ENCODE measurements at regions not wholly inside any gene's neighbourhood (a gene's known extent, or its start where the extent isn't known, plus 50 kb on each side); places are given as distances from the start of the nearest gene placed in this dataset.

DNA sequence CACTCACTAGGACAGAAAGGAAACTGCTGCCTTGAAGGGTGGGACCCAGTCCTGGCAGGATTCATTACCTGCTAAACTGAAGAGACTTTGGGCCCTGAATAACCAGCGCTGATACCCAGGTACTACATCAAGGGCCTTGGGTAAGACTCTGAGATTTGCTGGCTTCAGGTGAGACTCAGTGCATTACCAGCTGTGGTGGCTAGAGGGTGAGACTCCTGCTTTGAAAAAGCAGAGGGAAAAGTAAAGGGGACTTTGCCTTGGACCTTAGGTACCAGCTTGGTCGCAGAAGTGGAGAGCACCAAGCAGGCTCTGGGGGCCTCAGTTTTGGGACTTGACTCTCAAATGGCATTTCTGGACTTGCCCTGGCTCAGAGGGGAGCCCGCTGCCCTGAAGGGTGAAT is 673.3 kb downstream of the NXPH1 start:
- Histone ChIP-seq H3F3A (ENCODE audit: insufficient read depth, low read length, poor library complexity, severe bottlenecking) (no peaks in the 10 kb centered on the region), H4K20me1 (ENCODE audit: insufficient read depth) (no peaks in the 10 kb centered on the region), H3K36me3 (ENCODE audit: insufficient read depth, low read length) (no peaks in the 10 kb centered on the region), H3K79me2 (replicated peaks; ENCODE audit: insufficient read depth, low read length) (no peaks in the 10 kb centered on the region), H3K4me2 (ENCODE audit: low read length) (no peak overlapping the region), H2AFZ (ENCODE audit: low read depth, low read length) (no peak overlapping the region), H3K9me3 (ENCODE audit: low read length) (no peaks in the 10 kb centered on the region), H3K9me2 (ENCODE audit: insufficient read depth, low read length) (no peaks in the 10 kb centered on the region), H3K27me3 (ENCODE audit: insufficient read depth, low read depth, low read length) (no peaks in the 10 kb centered on the region), H3K9ac (ENCODE audit: low read length) (no peak overlapping the region), H3K4me3 (ENCODE audit: low read length) (no peak overlapping the region), H3K27ac (ENCODE audit: low read length) (no peak overlapping the region)
- TF ChIP-seq TAF1 (IDR thresholded peaks at IDR 0.05; ENCODE audit: low read depth) (no peak), EP300 (conservative IDR thresholded peaks at IDR 0.05; ENCODE audit: poor library complexity, severe bottlenecking) (no peak), SMC3 (conservative IDR thresholded peaks at IDR 0.05; ENCODE audit: poor library complexity) (no peak), RAD21 (conservative IDR thresholded peaks at IDR 0.05) (no peak), MXI1 (conservative IDR thresholded peaks at IDR 0.05; ENCODE audit: poor library complexity, severe bottlenecking) (no peak), POLR2AphosphoS5 (IDR thresholded peaks at IDR 0.05) (no peak), EZH2 (IDR thresholded peaks at IDR 0.05; ENCODE audit: borderline replicate concordance, insufficient read depth, low read length, poor library complexity, severe bottlenecking) (no peak), REST (IDR thresholded peaks at IDR 0.05; ENCODE audit: borderline replicate concordance) (no peak)
- TF ChIP-seq, protein P1, sequence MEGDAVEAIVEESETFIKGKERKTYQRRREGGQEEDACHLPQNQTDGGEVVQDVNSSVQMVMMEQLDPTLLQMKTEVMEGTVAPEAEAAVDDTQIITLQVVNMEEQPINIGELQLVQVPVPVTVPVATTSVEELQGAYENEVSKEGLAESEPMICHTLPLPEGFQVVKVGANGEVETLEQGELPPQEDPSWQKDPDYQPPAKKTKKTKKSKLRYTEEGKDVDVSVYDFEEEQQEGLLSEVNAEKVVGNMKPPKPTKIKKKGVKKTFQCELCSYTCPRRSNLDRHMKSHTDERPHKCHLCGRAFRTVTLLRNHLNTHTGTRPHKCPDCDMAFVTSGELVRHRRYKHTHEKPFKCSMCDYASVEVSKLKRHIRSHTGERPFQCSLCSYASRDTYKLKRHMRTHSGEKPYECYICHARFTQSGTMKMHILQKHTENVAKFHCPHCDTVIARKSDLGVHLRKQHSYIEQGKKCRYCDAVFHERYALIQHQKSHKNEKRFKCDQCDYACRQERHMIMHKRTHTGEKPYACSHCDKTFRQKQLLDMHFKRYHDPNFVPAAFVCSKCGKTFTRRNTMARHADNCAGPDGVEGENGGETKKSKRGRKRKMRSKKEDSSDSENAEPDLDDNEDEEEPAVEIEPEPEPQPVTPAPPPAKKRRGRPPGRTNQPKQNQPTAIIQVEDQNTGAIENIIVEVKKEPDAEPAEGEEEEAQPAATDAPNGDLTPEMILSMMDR (IDR thresholded peaks at IDR 0.05; ENCODE audit: poor library complexity, severe bottlenecking), result no peak

DNA sequence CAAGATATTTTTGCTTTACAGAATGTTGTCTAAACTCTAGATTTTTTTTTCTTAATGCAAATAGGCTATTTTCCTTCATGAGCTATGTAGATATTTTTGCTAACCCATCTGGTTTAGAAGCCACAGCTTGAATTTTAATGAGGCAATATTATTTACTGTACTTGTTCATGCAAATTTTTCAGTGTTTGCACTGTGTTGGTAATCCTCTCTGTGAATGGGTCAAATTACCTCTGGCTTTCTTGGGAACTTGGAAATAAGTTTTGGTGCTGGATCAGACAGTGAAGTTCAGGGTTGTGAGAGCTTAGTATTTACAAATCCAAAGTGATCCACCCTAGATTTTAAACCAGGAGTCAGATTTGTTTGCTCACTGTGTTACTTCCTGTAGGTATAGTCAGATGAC is 686.9 kb downstream of the NXPH1 start:
- no peak overlapping the region for H3K4me2 ChIP-seq (ENCODE audit: low read length)

More for the DNA sequence above, 686.9 kb downstream of the NXPH1 start:
- Histone ChIP-seq H2AFZ (ENCODE audit: low read depth, low read length) (no peak overlapping the region), H3K9ac (ENCODE audit: low read length) (no peak overlapping the region), H3K79me2 (replicated peaks; ENCODE audit: insufficient read depth, low read length) (no peaks in the 10 kb centered on the region), H4K20me1 (ENCODE audit: insufficient read depth) (no peaks in the 10 kb centered on the region), H3K27ac (ENCODE audit: low read length) (no peak overlapping the region), H3K9me2 (ENCODE audit: insufficient read depth, low read length) (no peaks in the 10 kb centered on the region), H3K36me3 (ENCODE audit: insufficient read depth, low read length) (no peaks in the 10 kb centered on the region), H3K4me3 (ENCODE audit: low read length) (no peak overlapping the region), H3K9me3 (ENCODE audit: low read length) (no peaks in the 10 kb centered on the region), H3K27me3 (ENCODE audit: insufficient read depth, low read depth, low read length) (no peaks in the 10 kb centered on the region), H3F3A (ENCODE audit: insufficient read depth, low read length, poor library complexity, severe bottlenecking) (no peaks in the 10 kb centered on the region)
- TF ChIP-seq, protein P1 (IDR thresholded peaks at IDR 0.05; ENCODE audit: poor library complexity, severe bottlenecking), result no peak
- no peak for TF ChIP-seq MXI1 (conservative IDR thresholded peaks at IDR 0.05; ENCODE audit: poor library complexity, severe bottlenecking)
- no peak for TF ChIP-seq RAD21 (conservative IDR thresholded peaks at IDR 0.05)
- no peak for TF ChIP-seq POLR2AphosphoS5 (IDR thresholded peaks at IDR 0.05)
- TF ChIP-seq TAF1 (IDR thresholded peaks at IDR 0.05; ENCODE audit: low read depth), result no peak
- TF ChIP-seq EP300 (conservative IDR thresholded peaks at IDR 0.05; ENCODE audit: poor library complexity, severe bottlenecking), result no peak
- TF ChIP-seq EZH2 (IDR thresholded peaks at IDR 0.05; ENCODE audit: borderline replicate concordance, insufficient read depth, low read length, poor library complexity, severe bottlenecking), result no peak
- no peak for TF ChIP-seq SMC3 (conservative IDR thresholded peaks at IDR 0.05; ENCODE audit: poor library complexity)
- no peak for TF ChIP-seq REST (IDR thresholded peaks at IDR 0.05; ENCODE audit: borderline replicate concordance)

All from neural cell (in vitro differentiated cells).